ENCODE measurements at regions not wholly inside any gene's neighbourhood (a gene's known extent, or its start where the extent isn't known, plus 50 kb on each side); places are given as distances from the start of the nearest gene placed in this dataset.

GRCh38 chr14:62445570-62445969 lies 599.7 kb downstream of the KCNH5 start:
- Histone ChIP-seq H3K27ac (no peak overlapping the region), H3K9me3 (peaks cover 0 to 11% (median under 1%) of the 10 kb centered on the region in 12 donors), H3K27me3 (no peaks in the 10 kb centered on the region), H3K4me1 (no peaks in the 10 kb centered on the region), H3K36me3 (no peaks in the 10 kb centered on the region), H3K4me3 (no peak overlapping the region)
- ATAC-seq (no peak), DNase-seq (no peak)
- TF ChIP-seq CTCF (IDR thresholded peaks at IDR 0.05): no peak
- no peak for TF ChIP-seq POLR2A (IDR thresholded peaks at IDR 0.05)
- WGBS, 4 donors: 81 to 85% (median 82%) methylated on average over 4 of the region's 4 CpGs
- intact Hi-C loops (cut with DNase I): no loop called here

- 80 to 89% (median 86%) methylated on average over 3 of the region's 3 CpGs for WGBS, 4 donors
- H3K4me3 ChIP-seq: no peak overlapping the region
- no peak for TF ChIP-seq POLR2A (IDR thresholded peaks at IDR 0.05)
- no peak overlapping the region for H3K27ac ChIP-seq
- H3K4me1 ChIP-seq: no peaks in the 10 kb centered on the region
- no peaks in the 10 kb centered on the region for H3K27me3 ChIP-seq
- H3K36me3 ChIP-seq: no peaks in the 10 kb centered on the region
- intact Hi-C loops (cut with DNase I): no loop called here
- DNase-seq (no peak), ATAC-seq (no peak)
- H3K9me3 ChIP-seq: peaks cover 0 to 8% (median 0%) of the 10 kb centered on the region in 12 donors
These were observed 594.0 kb downstream of the KCNH5 start for GRCh38 chr14:62451221-62451620.

GRCh38 chr14:62453226-62453625 lies 592.0 kb downstream of the KCNH5 start:
- Histone ChIP-seq H3K9me3 (peaks cover 0 to 8% (median 0%) of the 10 kb centered on the region in 12 donors), H3K27ac (no peak overlapping the region), H3K4me1 (no peaks in the 10 kb centered on the region), H3K36me3 (no peaks in the 10 kb centered on the region), H3K4me3 (no peak overlapping the region), H3K27me3 (no peaks in the 10 kb centered on the region)
- TF ChIP-seq CTCF (IDR thresholded peaks at IDR 0.05) (no peak), POLR2A (IDR thresholded peaks at IDR 0.05) (no peak)
- ATAC-seq (no peak), DNase-seq (no peak)
- 75 to 80% (median 79%) methylated on average over 2 of the region's 2 CpGs for WGBS, 4 donors
- intact Hi-C loops (cut with DNase I): no loop called here

GRCh38 chr14:62455446-62455845 lies 589.8 kb downstream of the KCNH5 start:
- WGBS, 4 donors: 86 to 88% (median 87%) methylated on average over 3 of the region's 3 CpGs
- intact Hi-C loops (cut with DNase I): no loop called here
- no peak for ATAC-seq
- Histone ChIP-seq H3K27me3 (no peaks in the 10 kb centered on the region), H3K9me3 (no peaks in the 10 kb centered on the region), H3K4me3 (no peak overlapping the region), H3K4me1 (no peaks in the 10 kb centered on the region), H3K27ac (no peak overlapping the region), H3K36me3 (no peaks in the 10 kb centered on the region)
- no peak for TF ChIP-seq CTCF (IDR thresholded peaks at IDR 0.05)
- no peak for TF ChIP-seq POLR2A (IDR thresholded peaks at IDR 0.05)
- DNase-seq: no peak

GRCh38 chr14:62462988-62463387 lies 582.3 kb downstream of the KCNH5 start:
- H3K27me3 ChIP-seq: no peaks in the 10 kb centered on the region
- no peak for TF ChIP-seq CTCF (IDR thresholded peaks at IDR 0.05)
- TF ChIP-seq POLR2A (IDR thresholded peaks at IDR 0.05): no peak
- ATAC-seq: no peak
- intact Hi-C loops (cut with DNase I): no loop called here
- H3K4me1 ChIP-seq: no peaks in the 10 kb centered on the region
- H3K36me3 ChIP-seq: no peaks in the 10 kb centered on the region
- H3K9me3 ChIP-seq: no peaks in the 10 kb centered on the region
- no peak overlapping the region for H3K27ac ChIP-seq
- DNase-seq: no peak
- 70 to 86% (median 78%) methylated on average over 4 of the region's 4 CpGs for WGBS, 4 donors
- no peak overlapping the region for H3K4me3 ChIP-seq

Data from heart left ventricle (tissue), 16 donors.